ENCODE measurements at regions not wholly inside any gene's neighbourhood (a gene's known extent, or its start where the extent isn't known, plus 50 kb on each side); places are given as distances from the start of the nearest gene placed in this dataset.

DNA sequence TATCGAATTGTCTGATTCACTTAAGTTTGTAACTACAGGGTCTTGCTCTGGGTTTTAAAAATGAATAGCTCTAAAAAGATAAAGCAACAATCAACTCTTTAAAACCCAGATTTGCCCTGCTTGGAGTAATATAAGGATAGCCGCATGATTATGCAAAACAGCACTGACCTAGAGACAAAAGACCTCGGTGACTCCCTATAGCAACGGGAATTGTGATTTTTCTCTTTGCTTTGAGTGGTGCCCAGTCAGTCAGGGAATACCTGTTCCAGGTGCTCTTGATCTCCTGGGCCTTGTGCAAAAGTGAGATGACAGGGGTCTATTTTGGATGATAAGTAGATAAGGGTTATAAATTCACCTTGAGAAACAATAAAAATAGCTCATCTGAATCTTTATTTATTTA lies 336.3 kb upstream of the NOX3 start:
- no peak for TF ChIP-seq POLR2A (IDR thresholded peaks at IDR 0.05)
- TF ChIP-seq, protein P1, sequence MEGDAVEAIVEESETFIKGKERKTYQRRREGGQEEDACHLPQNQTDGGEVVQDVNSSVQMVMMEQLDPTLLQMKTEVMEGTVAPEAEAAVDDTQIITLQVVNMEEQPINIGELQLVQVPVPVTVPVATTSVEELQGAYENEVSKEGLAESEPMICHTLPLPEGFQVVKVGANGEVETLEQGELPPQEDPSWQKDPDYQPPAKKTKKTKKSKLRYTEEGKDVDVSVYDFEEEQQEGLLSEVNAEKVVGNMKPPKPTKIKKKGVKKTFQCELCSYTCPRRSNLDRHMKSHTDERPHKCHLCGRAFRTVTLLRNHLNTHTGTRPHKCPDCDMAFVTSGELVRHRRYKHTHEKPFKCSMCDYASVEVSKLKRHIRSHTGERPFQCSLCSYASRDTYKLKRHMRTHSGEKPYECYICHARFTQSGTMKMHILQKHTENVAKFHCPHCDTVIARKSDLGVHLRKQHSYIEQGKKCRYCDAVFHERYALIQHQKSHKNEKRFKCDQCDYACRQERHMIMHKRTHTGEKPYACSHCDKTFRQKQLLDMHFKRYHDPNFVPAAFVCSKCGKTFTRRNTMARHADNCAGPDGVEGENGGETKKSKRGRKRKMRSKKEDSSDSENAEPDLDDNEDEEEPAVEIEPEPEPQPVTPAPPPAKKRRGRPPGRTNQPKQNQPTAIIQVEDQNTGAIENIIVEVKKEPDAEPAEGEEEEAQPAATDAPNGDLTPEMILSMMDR (IDR thresholded peaks at IDR 0.05) = no peak
- no peak for TF ChIP-seq POLR2AphosphoS5 (IDR thresholded peaks at IDR 0.05)
- intact Hi-C loops (cut with DNase I; ENCODE audit: low total_unique reads) = no loop called here
- Histone ChIP-seq H3K27me3 (no peaks in the 10 kb centered on the region), H3K4me3 (no peak overlapping the region), H3K36me3 (no peaks in the 10 kb centered on the region), H3K4me1 (no peaks in the 10 kb centered on the region), H3K9me3 (peaks cover 0 to 4% of the 10 kb centered on the region in 2 donors), H3K27ac (no peak overlapping the region)
- DNase-seq (ENCODE audit: low spot score in 2 of 2) = no peak

DNA sequence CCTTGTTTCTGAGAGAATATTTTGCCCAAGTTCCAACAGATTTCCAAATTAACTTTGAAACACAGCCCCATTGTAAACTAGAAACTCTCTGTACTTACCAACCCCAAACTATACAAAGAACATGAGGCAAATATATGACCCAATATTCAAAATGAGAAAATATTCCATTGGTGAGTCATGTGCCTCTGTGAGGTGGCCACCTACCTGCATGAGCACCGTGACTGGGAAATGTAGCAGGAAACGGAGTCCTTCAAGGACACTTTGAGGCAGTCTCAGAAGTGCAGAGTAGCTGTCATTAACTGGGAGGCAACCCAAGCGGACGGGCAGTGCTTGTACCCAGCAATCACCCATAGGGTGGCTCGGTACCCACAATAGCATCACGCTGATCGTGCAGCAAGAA lies 335.5 kb upstream of the NOX3 start:
- intact Hi-C loops (cut with DNase I; ENCODE audit: low total_unique reads) = no loop called here
- no peaks in the 10 kb centered on the region for H3K36me3 ChIP-seq
- H3K4me3 ChIP-seq = no peak overlapping the region
- no peak for TF ChIP-seq POLR2A (IDR thresholded peaks at IDR 0.05)
- TF ChIP-seq POLR2AphosphoS5 (IDR thresholded peaks at IDR 0.05) = no peak
- TF ChIP-seq, protein P1 (IDR thresholded peaks at IDR 0.05) = no peak
- H3K9me3 ChIP-seq = peaks cover 0 to 4% of the 10 kb centered on the region in 2 donors
- no peak for DNase-seq (ENCODE audit: low spot score in 2 of 2)
- no peaks in the 10 kb centered on the region for H3K27me3 ChIP-seq
- H3K4me1 ChIP-seq = no peaks in the 10 kb centered on the region
- H3K27ac ChIP-seq = no peak overlapping the region

DNA sequence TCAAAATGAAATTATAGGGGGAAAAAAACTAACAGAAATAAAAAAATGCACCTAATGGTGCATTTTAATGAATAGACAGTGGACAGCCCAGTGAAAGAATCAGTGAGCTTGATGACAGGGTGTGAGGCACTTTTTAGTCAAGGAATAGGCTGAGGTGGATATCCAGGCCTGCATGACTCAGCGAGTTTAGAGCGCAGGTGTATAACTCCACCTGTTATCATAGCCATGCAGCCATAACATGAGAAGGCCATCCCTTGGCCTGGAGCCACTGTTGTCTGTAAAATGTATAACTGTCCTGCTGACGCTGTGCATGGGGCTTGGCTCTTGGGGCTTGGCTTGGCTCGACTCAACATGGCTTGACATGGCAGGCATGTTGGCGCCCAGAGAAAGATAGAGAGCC lies 331.5 kb upstream of the NOX3 start:
- no peak for DNase-seq (ENCODE audit: low spot score in 2 of 2)
- TF ChIP-seq, protein P1 (IDR thresholded peaks at IDR 0.05) = no peak
- TF ChIP-seq POLR2A (IDR thresholded peaks at IDR 0.05) (no peak), POLR2AphosphoS5 (IDR thresholded peaks at IDR 0.05) (no peak)

DNA sequence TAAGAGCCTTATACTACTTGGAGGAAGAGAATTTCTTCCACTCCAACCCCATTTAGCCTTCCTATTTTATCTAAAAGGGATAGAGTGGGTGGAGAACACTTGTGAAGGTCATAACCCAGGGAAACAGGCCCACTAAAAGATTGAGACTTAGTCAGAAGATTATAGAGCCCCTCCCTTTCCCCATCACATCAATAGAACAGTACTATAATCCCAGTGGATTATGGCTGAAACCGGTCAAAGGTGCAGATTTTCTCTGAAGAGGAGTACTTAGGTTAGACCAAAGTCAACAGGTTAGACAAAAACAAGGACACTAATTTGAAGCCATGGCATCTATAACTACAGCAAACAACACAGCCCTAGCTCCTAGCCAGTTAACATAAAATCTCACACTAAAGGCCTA lies 330.9 kb upstream of the NOX3 start:
- intact Hi-C loops (cut with DNase I; ENCODE audit: low total_unique reads) = no loop called here
- H3K4me1 ChIP-seq = no peaks in the 10 kb centered on the region
- no peak overlapping the region for H3K4me3 ChIP-seq
- TF ChIP-seq POLR2AphosphoS5 (IDR thresholded peaks at IDR 0.05) = no peak
- TF ChIP-seq, protein P1 (IDR thresholded peaks at IDR 0.05) = no peak
- TF ChIP-seq POLR2A (IDR thresholded peaks at IDR 0.05) = no peak
- no peaks in the 10 kb centered on the region for H3K27me3 ChIP-seq
- H3K27ac ChIP-seq = no peak overlapping the region
- no peak for DNase-seq (ENCODE audit: low spot score in 2 of 2)
- no peaks in the 10 kb centered on the region for H3K36me3 ChIP-seq
- peaks cover 0 to 4% of the 10 kb centered on the region in 2 donors for H3K9me3 ChIP-seq

More for the DNA sequence above, 331.5 kb upstream of the NOX3 start:
- Histone ChIP-seq H3K4me3 (no peak overlapping the region), H3K36me3 (no peaks in the 10 kb centered on the region), H3K9me3 (peaks cover 0 to 4% of the 10 kb centered on the region in 2 donors), H3K27ac (no peak overlapping the region), H3K4me1 (no peaks in the 10 kb centered on the region), H3K27me3 (no peaks in the 10 kb centered on the region)
- intact Hi-C loops (cut with DNase I; ENCODE audit: low total_unique reads) = no loop called here

DNA sequence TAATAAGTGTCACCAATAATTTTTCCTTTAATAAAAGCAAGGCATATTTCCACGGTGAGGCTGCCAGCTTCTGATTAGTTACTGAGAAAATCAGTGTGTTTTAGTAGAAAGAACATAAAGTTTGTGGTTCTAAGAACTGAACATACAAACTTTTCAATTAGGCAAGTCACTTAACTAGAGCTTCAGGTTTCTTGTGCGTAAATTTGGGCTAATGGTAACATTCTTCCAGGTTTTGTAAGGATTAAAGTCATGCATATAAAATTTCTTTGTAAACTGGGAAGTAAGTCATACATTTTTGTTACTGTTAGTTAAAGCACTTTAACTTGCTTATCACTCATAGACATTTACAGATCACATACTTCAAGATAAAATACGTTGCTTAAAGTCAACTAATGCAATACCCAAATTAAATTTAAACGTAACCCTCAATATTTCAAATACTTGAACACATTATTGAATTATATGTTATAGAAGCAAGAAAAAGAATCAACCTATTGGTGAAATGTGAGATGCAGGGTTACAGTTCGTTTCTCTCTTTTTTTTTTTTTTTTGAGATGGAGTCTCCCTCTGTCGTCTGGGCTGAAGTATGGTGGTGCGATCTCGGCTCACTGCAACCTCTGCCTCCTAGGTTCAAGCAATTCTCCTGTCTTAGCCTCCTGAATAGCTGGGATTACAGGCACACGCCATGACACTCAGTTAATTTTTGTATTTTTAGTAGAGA lies 327.3 kb upstream of the NOX3 start:
- no peak overlapping the region for H3K4me3 ChIP-seq
- no peaks in the 10 kb centered on the region for H3K4me1 ChIP-seq
- TF ChIP-seq POLR2A (IDR thresholded peaks at IDR 0.05) = no peak
- TF ChIP-seq, protein P1 (IDR thresholded peaks at IDR 0.05) = no peak
- no peak for TF ChIP-seq POLR2AphosphoS5 (IDR thresholded peaks at IDR 0.05)
- H3K27ac ChIP-seq = no peak overlapping the region
- H3K9me3 ChIP-seq = peaks cover 0 to 4% of the 10 kb centered on the region in 2 donors
- no peaks in the 10 kb centered on the region for H3K27me3 ChIP-seq
- H3K36me3 ChIP-seq = no peaks in the 10 kb centered on the region
- DNase-seq (ENCODE audit: low spot score in 2 of 2) = peak in 1 of 2 donors; percentile 29
- intact Hi-C loops (cut with DNase I; ENCODE audit: low total_unique reads) = no loop called here

All from breast epithelium (tissue), 4 donors.